DMS114 treated with DMSO at 0.1 percent for 48 hours (cell line): ENCODE measurements at regions not wholly inside any gene's neighbourhood (a gene's known extent, or its start where the extent isn't known, plus 50 kb on each side); places are given as distances from the start of the nearest gene placed in this dataset.

ENCODE experiments used
- DNase-seq: peaks from one replicate; lab custom pipeline; 2025; ENCODE audit not compliant: unreplicated experiment; lab: John Stamatoyannopoulos, UW

GRCh38 chr2:103660947-103661346 is 899.1 kb downstream of the TMEM182 start:
- DNase-seq = no peak

GRCh38 chr2:103664690-103665089 is 902.9 kb downstream of the TMEM182 start:
- no peak for DNase-seq

- no peak for DNase-seq
Observed at GRCh38 chr2:103667335-103667884, 905.6 kb downstream of the TMEM182 start.

- DNase-seq = no peak
Observed at GRCh38 chr2:103669531-103669930, 907.7 kb downstream of the TMEM182 start.
